IMR-90 (cell line): ENCODE measurements at regions not wholly inside any gene's neighbourhood (a gene's known extent, or its start where the extent isn't known, plus 50 kb on each side); places are given as distances from the start of the nearest gene placed in this dataset.

Experiments used
- ATAC-seq: fragments of 200-7000 bp; cut with Tn5 transposase; 2 replicates; pipeline ENCODE4 v1.9.1; 2020; ENCODE audit warnings: low read depth, mild to moderate bottlenecking, moderate library complexity
- BruUV-seq: library from RNA; stranded (reverse); fragments of 400-500 nt; replicated peaks from 2 replicates; lab custom pipeline; 2021; lab: Mats Ljungman, UMichigan
- CTCF ChIA-PET: fragments of 300-600 bp; formaldehyde crosslinking; extraction: SDS; loops from one replicate; lab custom pipeline; 2021; ENCODE audit warnings: antibody characterized with exemption; lab: Yijun Ruan, JAX
- POLR2A ChIA-PET: fragments of 300-600 bp; sonication (Branson Sonifier 250); formaldehyde crosslinking; loops from one replicate; lab custom pipeline; 2022; ENCODE audit warnings: antibody characterized with exemption; ENCODE audit not compliant: unreplicated experiment; lab: Charles Lee
- DNase-seq: peaks from one replicate; pipeline ENCODE4 v3.0.0; 2013
- H2AFZ ChIP-seq: replicated peaks from 2 replicates; pipeline ENCODE3; 2013; ENCODE audit warnings: low read length, mild to moderate bottlenecking; ENCODE audit not compliant: poor library complexity
- H2AK5ac ChIP-seq: 2 replicates; pipeline ENCODE4 v1.6.1; 2013; ENCODE audit warnings: low read depth, low read length, inconsistent platforms
- H2AK9ac ChIP-seq: replicated peaks from 2 replicates; pipeline ENCODE3; 2013; ENCODE audit warnings: mild to moderate bottlenecking, low read depth, low read length, moderate library complexity; ENCODE audit not compliant: poor library complexity
- H2BK120ac ChIP-seq: 2 replicates; pipeline ENCODE4 v1.6.1; 2013; ENCODE audit warnings: low read depth, low read length, inconsistent platforms
- H2BK15ac ChIP-seq: 3 replicates; pipeline ENCODE4 v1.6.1; 2013; ENCODE audit warnings: low read depth, low read length, inconsistent platforms
- H2BK20ac ChIP-seq: 2 replicates; pipeline ENCODE4 v1.6.1; 2013; ENCODE audit warnings: low read depth, mild to moderate bottlenecking, inconsistent platforms, low read length, moderate library complexity
- H2BK5ac ChIP-seq: 2 replicates; pipeline ENCODE4 v1.6.1; 2013; ENCODE audit warnings: mild to moderate bottlenecking, low read depth, low read length, inconsistent platforms; ENCODE audit not compliant: poor library complexity, severe bottlenecking
- H3K14ac ChIP-seq: replicated peaks from 2 replicates; pipeline ENCODE4 v1.6.1; 2013; ENCODE audit warnings: low read depth, low read length, inconsistent platforms
- H3K18ac ChIP-seq: 2 replicates; pipeline ENCODE4 v1.6.1; 2013; ENCODE audit warnings: low read depth, low read length, control low read depth
- H3K23ac ChIP-seq: 2 replicates; pipeline ENCODE4 v1.6.1; 2013; ENCODE audit warnings: low read depth, low read length, inconsistent platforms
- H3K27ac ChIP-seq: 2 replicates; pipeline ENCODE4 v1.5.1; 2013; ENCODE audit warnings: mild to moderate bottlenecking, control low read depth, low read length; ENCODE audit not compliant: insufficient read depth
- H3K27me3 ChIP-seq: 2 replicates; pipeline ENCODE4 v1.6.1; 2013; ENCODE audit warnings: low read length; ENCODE audit not compliant: control insufficient read depth, insufficient read depth
- H3K36me3 ChIP-seq: 2 replicates; pipeline ENCODE4 v1.6.1; 2013; ENCODE audit warnings: low read length, mixed read lengths; ENCODE audit not compliant: control insufficient read depth, insufficient read depth
- H3K4ac ChIP-seq: 2 replicates; pipeline ENCODE4 v1.6.1; 2013; ENCODE audit warnings: low read depth, low read length, inconsistent platforms
- H3K4me1 ChIP-seq: 2 replicates; pipeline ENCODE4 v1.6.1; 2013; ENCODE audit warnings: low read length, mixed read lengths; ENCODE audit not compliant: control insufficient read depth, insufficient read depth
- H3K4me2 ChIP-seq: 2 replicates; pipeline ENCODE4 v1.6.1; 2013; ENCODE audit warnings: low read depth, mild to moderate bottlenecking, control low read depth, low read length, moderate library complexity
- H3K4me3 ChIP-seq: 2 replicates; pipeline ENCODE4 v1.5.1; 2013; ENCODE audit warnings: low read depth, mild to moderate bottlenecking, control low read depth, low read length, moderate library complexity; ENCODE audit not compliant: insufficient read depth
- H3K56ac ChIP-seq: 2 replicates; pipeline ENCODE4 v1.6.1; 2013; ENCODE audit warnings: low read length, inconsistent platforms; ENCODE audit not compliant: insufficient read depth; ENCODE audit errors: extremely low read depth
- H3K79me1 ChIP-seq, 2 experiments: 2 replicates each; pipeline ENCODE4 v1.6.1; 2013; ENCODE audit warnings: low read length in 2 of 2, inconsistent platforms in 1 of 2, low read depth in 1 of 2
- H3K9ac ChIP-seq: 2 replicates; pipeline ENCODE4 v1.6.1; 2013; ENCODE audit warnings: low read depth, low read length, control low read depth
- H3K9me1 ChIP-seq: 2 replicates; pipeline ENCODE4 v1.6.1; 2013; ENCODE audit warnings: low read length, inconsistent platforms; ENCODE audit not compliant: insufficient read depth
- H3K9me3 ChIP-seq: 2 replicates; pipeline ENCODE4 v1.6.1; 2013; ENCODE audit warnings: low read length; ENCODE audit not compliant: control insufficient read depth, insufficient read depth
- H4K20me1 ChIP-seq: 2 replicates; pipeline ENCODE4 v1.6.1; 2013; ENCODE audit warnings: low read length, inconsistent platforms; ENCODE audit not compliant: insufficient read depth
- H4K5ac ChIP-seq: 2 replicates; pipeline ENCODE4 v1.6.1; 2013; ENCODE audit warnings: mild to moderate bottlenecking, low read depth, low read length, control low read depth
- H4K8ac ChIP-seq, 2 experiments: 2 replicates each; pipeline ENCODE4 v1.6.1; 2013; ENCODE audit warnings: low read depth in 2 of 2, low read length in 2 of 2, control low read depth in 1 of 2, inconsistent platforms in 1 of 2
- H4K91ac ChIP-seq: 2 replicates; pipeline ENCODE4 v1.6.1; 2013; ENCODE audit warnings: low read depth, low read length, inconsistent platforms; ENCODE audit not compliant: insufficient read depth
- BHLHE40 ChIP-seq: fragments of 150-350 bp; IDR thresholded peaks from 2 replicates; pipeline ENCODE4 v1.6.1; 2016; ENCODE audit warnings: mild to moderate bottlenecking, low read depth, low read length
- CEBPB ChIP-seq: IDR thresholded peaks from 2 replicates; pipeline ENCODE4 v1.6.1; 2012; ENCODE audit warnings: low read depth, low read length, improper control_type of control experiment
- CHD1 ChIP-seq: IDR thresholded peaks from 2 replicates; pipeline ENCODE4 v1.6.1; 2012; ENCODE audit warnings: low read depth, low read length, improper control_type of control experiment
- FOS ChIP-seq: fragments of 150-350 bp; IDR thresholded peaks from 2 replicates; pipeline ENCODE4 v1.6.1; 2016; ENCODE audit warnings: low read depth, low read length
- MAFK ChIP-seq: IDR thresholded peaks from 2 replicates; pipeline ENCODE4 v1.6.1; 2012; ENCODE audit warnings: low read depth, low read length, improper control_type of control experiment
- MAZ ChIP-seq: IDR thresholded peaks from 2 replicates; pipeline ENCODE4 v1.6.1; 2012; ENCODE audit warnings: low read depth, mild to moderate bottlenecking, low read length, improper control_type of control experiment, moderate library complexity, borderline replicate concordance
- MXI1 ChIP-seq: IDR thresholded peaks from 2 replicates; pipeline ENCODE4 v1.6.1; 2012; ENCODE audit warnings: low read depth, mild to moderate bottlenecking, low read length, moderate library complexity, borderline replicate concordance
- NFE2L2 ChIP-seq: fragments of 150-350 bp; IDR thresholded peaks from 2 replicates; pipeline ENCODE4 v1.6.1; 2016; ENCODE audit warnings: low read depth, mild to moderate bottlenecking, low read length
- POLR2A ChIP-seq: IDR thresholded peaks from 2 replicates; pipeline ENCODE4 v1.6.1; 2012; ENCODE audit warnings: mild to moderate bottlenecking, low read depth, low read length
- RAD21 ChIP-seq: IDR thresholded peaks from 2 replicates; pipeline ENCODE4 v1.6.1; 2012; ENCODE audit warnings: low read length, improper control_type of control experiment
- RCOR1 ChIP-seq: IDR thresholded peaks from 2 replicates; pipeline ENCODE4 v1.6.1; 2012; ENCODE audit warnings: mild to moderate bottlenecking, low read length, improper control_type of control experiment; ENCODE audit not compliant: insufficient replicate concordance
- RFX5 ChIP-seq: IDR thresholded peaks from 2 replicates; pipeline ENCODE4 v1.8.0; 2012; ENCODE audit warnings: low read depth, mild to moderate bottlenecking, low read length, moderate library complexity
- SMC3 ChIP-seq: fragments of 150-350 bp; IDR thresholded peaks from 2 replicates; pipeline ENCODE4 v1.6.1; 2016; ENCODE audit warnings: low read depth, mild to moderate bottlenecking, antibody characterized with exemption, low read length, moderate library complexity
- WGBS, 2 experiments: methylation state at CpG; one replicate each; pipeline versions ENCODE4 v1.1.5 to v1.1.7; 2013; ENCODE audit warnings: missing lambda C conversion rate in 2 of 2; ENCODE audit not compliant: insufficient read length in 1 of 2; ENCODE audit errors: extremely low coverage in 2 of 2; 5-methylcytosine and 5-hydroxymethylcytosine counted together
- dilution Hi-C: fragments of 300-500 bp; cut with HindIII; formaldehyde crosslinking; loops from one replicate; pipeline ENCODE4 v1.14.3; 2018; ENCODE audit warnings: low sequenced_read_pairs; ENCODE audit not compliant: unreplicated experiment
- in situ Hi-C: fragments of 300-500 bp; cut with MboI; formaldehyde crosslinking; loops from 3 replicates; pipeline ENCODE4 v1.14.3; 2019; ENCODE audit warnings: low sequenced_read_pairs, inconsistent platforms, mixed read lengths
- intact Hi-C: fragments of 100-400 bp; cut with micrococcal nuclease; formaldehyde crosslinking; loops from 2 replicates; pipeline ENCODE4 v1.10.0; 2022
- TF ChIP-seq, protein P1 (sequence below): conservative IDR thresholded peaks from 2 replicates; pipeline ENCODE4 v1.5.1; 2012; ENCODE audit warnings: mild to moderate bottlenecking, low read depth, low read length, improper control_type of control experiment
- TF ChIP-seq, protein P2 (sequence below): fragments of 150-350 bp; IDR thresholded peaks from 2 replicates; pipeline ENCODE4 v1.6.1; 2016; ENCODE audit warnings: low read depth, mild to moderate bottlenecking, low read length, moderate library complexity, borderline replicate concordance
- TF ChIP-seq, protein P3 (sequence below): fragments of 150-350 bp; IDR thresholded peaks from 2 replicates; pipeline ENCODE4 v1.6.1; 2017; ENCODE audit warnings: mild to moderate bottlenecking, antibody characterized with exemption, low read length, low read depth

DNA sequence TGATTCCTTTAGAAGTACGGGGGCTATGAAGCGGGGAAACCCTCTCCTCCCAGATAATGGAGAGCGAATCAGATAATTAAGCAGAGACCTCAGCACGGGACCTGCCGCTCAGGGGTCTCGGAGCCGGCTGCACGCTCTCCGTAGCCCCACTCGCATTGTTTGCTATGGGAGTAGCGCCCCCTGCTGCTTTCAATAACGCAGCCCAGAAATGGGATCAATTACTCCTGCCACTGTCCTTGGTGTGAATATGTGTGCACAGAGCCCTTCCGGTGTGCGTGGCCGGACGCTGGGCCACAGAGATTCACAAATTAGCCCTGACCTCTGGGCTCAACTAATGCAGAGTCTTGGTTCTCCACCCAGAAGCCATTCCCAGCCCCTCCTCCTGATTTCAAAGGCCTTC lies 76.4 kb upstream of the TMEM132C start:
- H3K18ac ChIP-seq, result no peak overlapping the region
- no peaks in the 10 kb centered on the region for H3K79me1 ChIP-seq
- intact Hi-C loops (no loop called here), dilution Hi-C loops (no loop called here), in situ Hi-C loops (no loop called here)
- H2BK20ac ChIP-seq, result no peak overlapping the region
- TF ChIP-seq SMC3, result no peak
- no peak for TF ChIP-seq RAD21
- no peak for TF ChIP-seq FOS
- TF ChIP-seq NFE2L2, result no peak
- TF ChIP-seq, protein P1, sequence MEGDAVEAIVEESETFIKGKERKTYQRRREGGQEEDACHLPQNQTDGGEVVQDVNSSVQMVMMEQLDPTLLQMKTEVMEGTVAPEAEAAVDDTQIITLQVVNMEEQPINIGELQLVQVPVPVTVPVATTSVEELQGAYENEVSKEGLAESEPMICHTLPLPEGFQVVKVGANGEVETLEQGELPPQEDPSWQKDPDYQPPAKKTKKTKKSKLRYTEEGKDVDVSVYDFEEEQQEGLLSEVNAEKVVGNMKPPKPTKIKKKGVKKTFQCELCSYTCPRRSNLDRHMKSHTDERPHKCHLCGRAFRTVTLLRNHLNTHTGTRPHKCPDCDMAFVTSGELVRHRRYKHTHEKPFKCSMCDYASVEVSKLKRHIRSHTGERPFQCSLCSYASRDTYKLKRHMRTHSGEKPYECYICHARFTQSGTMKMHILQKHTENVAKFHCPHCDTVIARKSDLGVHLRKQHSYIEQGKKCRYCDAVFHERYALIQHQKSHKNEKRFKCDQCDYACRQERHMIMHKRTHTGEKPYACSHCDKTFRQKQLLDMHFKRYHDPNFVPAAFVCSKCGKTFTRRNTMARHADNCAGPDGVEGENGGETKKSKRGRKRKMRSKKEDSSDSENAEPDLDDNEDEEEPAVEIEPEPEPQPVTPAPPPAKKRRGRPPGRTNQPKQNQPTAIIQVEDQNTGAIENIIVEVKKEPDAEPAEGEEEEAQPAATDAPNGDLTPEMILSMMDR, result no peak
- TF ChIP-seq MXI1, result no peak
- no peak for TF ChIP-seq RCOR1
- TF ChIP-seq POLR2A, result no peak
- no peak for TF ChIP-seq MAZ
- no peak for TF ChIP-seq CEBPB
- TF ChIP-seq BHLHE40, result no peak
- TF ChIP-seq, protein P2, sequence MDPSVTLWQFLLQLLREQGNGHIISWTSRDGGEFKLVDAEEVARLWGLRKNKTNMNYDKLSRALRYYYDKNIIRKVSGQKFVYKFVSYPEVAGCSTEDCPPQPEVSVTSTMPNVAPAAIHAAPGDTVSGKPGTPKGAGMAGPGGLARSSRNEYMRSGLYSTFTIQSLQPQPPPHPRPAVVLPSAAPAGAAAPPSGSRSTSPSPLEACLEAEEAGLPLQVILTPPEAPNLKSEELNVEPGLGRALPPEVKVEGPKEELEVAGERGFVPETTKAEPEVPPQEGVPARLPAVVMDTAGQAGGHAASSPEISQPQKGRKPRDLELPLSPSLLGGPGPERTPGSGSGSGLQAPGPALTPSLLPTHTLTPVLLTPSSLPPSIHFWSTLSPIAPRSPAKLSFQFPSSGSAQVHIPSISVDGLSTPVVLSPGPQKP, result no peak
- no peak for TF ChIP-seq MAFK
- TF ChIP-seq, protein P3, sequence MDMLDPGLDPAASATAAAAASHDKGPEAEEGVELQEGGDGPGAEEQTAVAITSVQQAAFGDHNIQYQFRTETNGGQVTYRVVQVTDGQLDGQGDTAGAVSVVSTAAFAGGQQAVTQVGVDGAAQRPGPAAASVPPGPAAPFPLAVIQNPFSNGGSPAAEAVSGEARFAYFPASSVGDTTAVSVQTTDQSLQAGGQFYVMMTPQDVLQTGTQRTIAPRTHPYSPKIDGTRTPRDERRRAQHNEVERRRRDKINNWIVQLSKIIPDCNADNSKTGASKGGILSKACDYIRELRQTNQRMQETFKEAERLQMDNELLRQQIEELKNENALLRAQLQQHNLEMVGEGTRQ, result no peak
- no peak for TF ChIP-seq RFX5
- no peak for TF ChIP-seq CHD1
- no peak overlapping the region for H3K14ac ChIP-seq
- no peak overlapping the region for H3K4me2 ChIP-seq
- no peak overlapping the region for H3K27ac ChIP-seq
- 40% methylated on average over 1 of the region's 16 CpGs; no CpG with 5 or more reads in 1 of the 2 experiments for WGBS, 2 experiments
- H2AK9ac ChIP-seq, result no peak overlapping the region
- no peak overlapping the region for H2BK120ac ChIP-seq
- H3K56ac ChIP-seq, result no peak overlapping the region
- H3K4me1 ChIP-seq, result no peaks in the 10 kb centered on the region
- H3K9me1 ChIP-seq, result no peaks in the 10 kb centered on the region
- no peak overlapping the region for H3K9ac ChIP-seq
- no peak overlapping the region for H4K5ac ChIP-seq
- H2BK5ac ChIP-seq, result no peak overlapping the region
- BruUV-seq, result no TSS peak
- H3K27me3 ChIP-seq, result no peaks in the 10 kb centered on the region
- H3K9me3 ChIP-seq, result peaks cover 36% of the 10 kb centered on the region
- DNase-seq (no peak), ATAC-seq (no peak)
- no peak overlapping the region for H3K4ac ChIP-seq
- ChIA-PET CTCF (no interaction called here), POLR2A (no interaction called here)
- H2AFZ ChIP-seq, result no peak overlapping the region
- H4K8ac ChIP-seq, result no peak overlapping the region
- H3K23ac ChIP-seq, result no peak overlapping the region
- H3K4me3 ChIP-seq, result no peak overlapping the region
- no peaks in the 10 kb centered on the region for H3K36me3 ChIP-seq
- no peak overlapping the region for H4K91ac ChIP-seq
- no peaks in the 10 kb centered on the region for H4K20me1 ChIP-seq
- H2BK15ac ChIP-seq, result no peak overlapping the region
- H2AK5ac ChIP-seq, result no peak overlapping the region
